Activated CD8-positive, alpha-beta T cell treated with anti-CD3 and anti-CD28 coated beads for 36 hours (primary cell): ENCODE measurements at regions not wholly inside any gene's neighbourhood (a gene's known extent, or its start where the extent isn't known, plus 50 kb on each side); places are given as distances from the start of the nearest gene placed in this dataset.

Experiments
- ATAC-seq: fragments of 200-7000 bp; cut with Tn5 transposase; one replicate; pipeline ENCODE4 v1.10.0; 2021; ENCODE audit warnings: mild to moderate bottlenecking, moderate library complexity
- CTCF ChIA-PET: fragments of 350-600 bp; sonication (Branson Sonifier 250); formaldehyde crosslinking; loops from one replicate; lab custom pipeline; 2021; ENCODE audit warnings: antibody characterized with exemption; lab: Charles Lee
- POLR2A ChIA-PET: fragments of 350-600 bp; sonication (Branson Sonifier 250); formaldehyde crosslinking; loops from one replicate; lab custom pipeline; 2021; ENCODE audit warnings: antibody characterized with exemption; lab: Charles Lee
- DNase-seq: peaks from one replicate; pipeline ENCODE4 v3.0.0-alpha.2; 2020
- H3K27ac Mint-ChIP-seq: one replicate; pipeline ENCODE4 v1.8.0; 2021; ENCODE audit warnings: mild to moderate bottlenecking, mixed read lengths
- H3K27me3 Mint-ChIP-seq: one replicate; pipeline ENCODE4 v1.8.0; 2021; ENCODE audit warnings: mixed read lengths
- H3K36me3 Mint-ChIP-seq: one replicate; pipeline ENCODE4 v1.8.0; 2021; ENCODE audit warnings: low read depth, mixed read lengths
- H3K4me1 Mint-ChIP-seq: one replicate; pipeline ENCODE4 v1.8.0; 2021; ENCODE audit warnings: low read depth, mixed read lengths
- H3K4me3 Mint-ChIP-seq: one replicate; pipeline ENCODE4 v1.8.0; 2021; ENCODE audit warnings: mild to moderate bottlenecking, moderate library complexity, mixed read lengths
- H3K9me3 Mint-ChIP-seq: one replicate; pipeline ENCODE4 v1.8.0; 2021; ENCODE audit warnings: mixed read lengths
- CTCF ChIP-seq: fragments of 200-600 bp; IDR thresholded peaks from one replicate; pipeline ENCODE4 v1.8.0; 2022; ENCODE audit warnings: antibody characterized with exemption, mild to moderate bottlenecking
- intact Hi-C: fragments of 100-400 bp; cut with micrococcal nuclease; formaldehyde crosslinking; loops from one replicate; pipeline ENCODE4 v1.10.0; 2022

- DNase-seq (no peak), ATAC-seq (peak; percentile 20)
- CTCF ChIA-PET: no interaction called here
- peaks cover 6% of the 10 kb centered on the region for H3K27me3 Mint-ChIP-seq
- no peaks in the 10 kb centered on the region for H3K9me3 Mint-ChIP-seq
- H3K27ac Mint-ChIP-seq: no peak overlapping the region
- TF ChIP-seq CTCF: no peak
- H3K4me1 Mint-ChIP-seq: no peaks in the 10 kb centered on the region
- no peaks in the 10 kb centered on the region for H3K36me3 Mint-ChIP-seq
- H3K4me3 Mint-ChIP-seq: no peak overlapping the region
- POLR2A ChIA-PET: no interaction called here
- intact Hi-C loops: no loop called here
These were observed 408.0 kb downstream of the TBL1XR1 start for GRCh38 chr3:176789281-176789705.

GRCh38 chr3:176787506-176787905 lies 409.8 kb downstream of the TBL1XR1 start:
- H3K27me3 Mint-ChIP-seq: peaks cover 4% of the 10 kb centered on the region
- ATAC-seq: no peak

GRCh38 chr3:176785171-176785570 lies 412.1 kb downstream of the TBL1XR1 start:
- no peak overlapping the region for H3K27ac Mint-ChIP-seq
- no peaks in the 10 kb centered on the region for H3K4me1 Mint-ChIP-seq
- ChIA-PET POLR2A (no interaction called here), CTCF (no interaction called here)
- TF ChIP-seq CTCF: no peak
- DNase-seq: no peak
- no peaks in the 10 kb centered on the region for H3K36me3 Mint-ChIP-seq
- intact Hi-C loops: no loop called here
- H3K4me3 Mint-ChIP-seq: no peak overlapping the region
- peaks cover 4% of the 10 kb centered on the region for H3K27me3 Mint-ChIP-seq
- no peak for ATAC-seq
- H3K9me3 Mint-ChIP-seq: no peaks in the 10 kb centered on the region

More at GRCh38 chr3:176787506-176787905, 409.8 kb downstream of the TBL1XR1 start:
- H3K4me3 Mint-ChIP-seq: no peak overlapping the region
- intact Hi-C loops: no loop called here
- no peak overlapping the region for H3K27ac Mint-ChIP-seq
- TF ChIP-seq CTCF: no peak
- CTCF ChIA-PET: no interaction called here
- no peaks in the 10 kb centered on the region for H3K4me1 Mint-ChIP-seq
- POLR2A ChIA-PET: no interaction called here
- no peaks in the 10 kb centered on the region for H3K36me3 Mint-ChIP-seq
- no peak for DNase-seq
- no peaks in the 10 kb centered on the region for H3K9me3 Mint-ChIP-seq

GRCh38 chr3:176780766-176781165 lies 416.5 kb downstream of the TBL1XR1 start:
- intact Hi-C loops: no loop called here

GRCh38 chr3:176776622-176777175 lies 420.6 kb downstream of the TBL1XR1 start:
- Mint-ChIP-seq H3K27ac (no peak overlapping the region), H3K4me1 (no peaks in the 10 kb centered on the region), H3K27me3 (peaks cover 2% of the 10 kb centered on the region), H3K9me3 (peaks cover 13% of the 10 kb centered on the region), H3K36me3 (no peaks in the 10 kb centered on the region), H3K4me3 (no peak overlapping the region)
- CTCF ChIA-PET: no interaction called here
- no peak for TF ChIP-seq CTCF
- POLR2A ChIA-PET: no interaction called here
- no peak for ATAC-seq
- intact Hi-C loops: no loop called here
- no peak for DNase-seq

More at GRCh38 chr3:176780766-176781165, 416.5 kb downstream of the TBL1XR1 start:
- CTCF ChIA-PET: no interaction called here
- Mint-ChIP-seq H3K27ac (no peak overlapping the region), H3K4me1 (no peaks in the 10 kb centered on the region), H3K36me3 (no peaks in the 10 kb centered on the region), H3K9me3 (no peaks in the 10 kb centered on the region), H3K27me3 (peaks cover under 1% of the 10 kb centered on the region), H3K4me3 (no peak overlapping the region)
- no peak for TF ChIP-seq CTCF
- DNase-seq (no peak), ATAC-seq (no peak)
- POLR2A ChIA-PET: no interaction called here
